ENCODE measurements at regions not wholly inside any gene's neighbourhood (a gene's known extent, or its start where the extent isn't known, plus 50 kb on each side); places are given as distances from the start of the nearest gene placed in this dataset.
"Not testable (repeated sequence)": the region's sequence is repeated elsewhere in the genome, so short reads cannot be mapped to it uniquely, and the experiment has no call there.

DNA sequence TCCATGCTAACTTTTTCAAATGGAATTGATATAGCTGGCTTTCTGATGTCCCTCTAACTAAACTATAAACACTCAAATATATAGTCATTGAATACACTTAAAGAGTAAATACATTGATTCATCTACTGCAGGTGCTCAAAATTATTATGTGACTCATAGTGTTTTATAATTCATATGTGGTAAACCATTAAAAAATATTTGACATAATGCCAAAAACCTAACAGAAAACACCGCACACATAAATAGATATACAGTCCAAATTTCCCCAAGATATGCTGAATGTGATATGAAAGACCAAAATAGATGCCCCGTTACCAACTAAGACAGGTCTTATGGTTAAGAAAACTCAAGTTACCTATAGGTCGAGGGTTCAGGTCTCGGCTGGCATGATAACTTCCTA, 171.7 kb upstream of the SEMA3E start:
- intact Hi-C loops (cut with micrococcal nuclease), result no loop called here
- no peak overlapping the region for H3K4me3 ChIP-seq (ENCODE audit: low read length)
- Mint-ChIP-seq H3K9me3 (peaks cover 0 to 7% (median 0%) of the 10 kb centered on the region in 11 donors), H3K4me3 (no peak overlapping the region), H3K36me3 (no peaks in the 10 kb centered on the region), H3K27ac (no peak overlapping the region), H3K27me3 (no peaks in the 10 kb centered on the region), H3K4me1 (no peaks in the 10 kb centered on the region)
- ATAC-seq (no peak), DNase-seq (no peak)
- H3K9me3 ChIP-seq (ENCODE audit: control insufficient read depth in 2 of 3, low read length in 3 of 3), result no peaks in the 10 kb centered on the region
- no peak overlapping the region for H3K27ac ChIP-seq (ENCODE audit: low read depth, low read length)
- CTCF ChIA-PET, result no interaction called here
- POLR2A ChIA-PET, result no interaction called here
- no peaks in the 10 kb centered on the region for H3K4me1 ChIP-seq (ENCODE audit: control insufficient read depth in 2 of 2, insufficient read depth in 2 of 2, low read length in 2 of 2)
- no peaks in the 10 kb centered on the region for H3K36me3 ChIP-seq (ENCODE audit: control insufficient read depth in 2 of 3, insufficient read depth in 3 of 3, low read length in 3 of 3)
- no peaks in the 10 kb centered on the region for H3K27me3 ChIP-seq (ENCODE audit: control insufficient read depth in 2 of 2, insufficient read depth in 2 of 2, low read length in 2 of 2)

DNA sequence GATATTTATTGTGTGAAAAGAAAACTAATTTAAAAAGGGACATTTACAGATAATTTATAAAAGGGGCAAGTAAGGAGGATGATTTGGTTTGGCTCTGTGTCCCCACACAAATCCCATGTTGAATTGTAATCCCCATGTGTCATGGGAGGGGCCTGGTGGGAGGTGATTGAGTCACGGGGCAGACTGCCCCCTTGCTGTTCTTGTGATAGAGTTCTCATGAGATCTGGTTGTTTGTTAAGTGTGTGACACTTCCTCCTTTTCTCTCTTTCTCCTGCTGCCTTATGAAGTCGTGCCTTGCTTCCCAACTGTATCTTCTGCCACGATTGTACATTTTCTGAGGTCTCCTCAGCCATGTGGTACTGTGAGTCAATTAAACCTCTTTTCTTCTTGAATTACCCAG, 171.0 kb upstream of the SEMA3E start:
- DNase-seq (no peak), ATAC-seq (no peak)
- POLR2A ChIA-PET, result no interaction called here
- Histone ChIP-seq H3K36me3 (ENCODE audit: control insufficient read depth in 2 of 3, insufficient read depth in 3 of 3, low read length in 3 of 3) (no peaks in the 10 kb centered on the region), H3K27me3 (ENCODE audit: control insufficient read depth in 2 of 2, insufficient read depth in 2 of 2, low read length in 2 of 2) (no peaks in the 10 kb centered on the region), H3K9me3 (ENCODE audit: control insufficient read depth in 2 of 3, low read length in 3 of 3) (no peaks in the 10 kb centered on the region), H3K27ac (ENCODE audit: low read depth, low read length) (no peak overlapping the region), H3K4me3 (ENCODE audit: low read length) (no peak overlapping the region), H3K4me1 (ENCODE audit: control insufficient read depth in 2 of 2, insufficient read depth in 2 of 2, low read length in 2 of 2) (no peaks in the 10 kb centered on the region)
- Mint-ChIP-seq H3K36me3 (no peaks in the 10 kb centered on the region), H3K9me3 (peaks cover 0 to 7% (median 0%) of the 10 kb centered on the region in 11 donors), H3K27me3 (no peaks in the 10 kb centered on the region), H3K4me3 (no peak overlapping the region), H3K4me1 (no peaks in the 10 kb centered on the region), H3K27ac (no peak overlapping the region)
- intact Hi-C loops (cut with micrococcal nuclease), result no loop called here
- CTCF ChIA-PET, result no interaction called here

DNA sequence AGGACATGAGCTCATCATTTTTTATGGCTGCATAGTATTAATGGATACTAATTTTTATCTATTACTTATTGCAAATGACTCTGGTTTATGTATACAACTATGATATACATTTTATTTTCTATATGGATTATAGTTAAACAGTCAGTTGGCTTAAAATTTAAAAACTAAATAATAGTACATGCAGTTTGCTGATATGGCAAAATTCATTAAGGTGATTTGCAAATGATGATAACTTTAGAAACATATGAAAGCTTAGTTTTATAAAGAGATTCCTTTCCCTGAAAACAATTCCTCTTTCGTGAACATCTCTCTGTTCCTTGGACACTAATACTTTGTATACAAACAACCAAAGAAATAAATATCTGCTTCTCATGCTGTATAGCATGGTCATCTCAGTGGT, 165.5 kb upstream of the SEMA3E start:
- H3K27me3 ChIP-seq (ENCODE audit: control insufficient read depth in 2 of 2, insufficient read depth in 2 of 2, low read length in 2 of 2), result no peaks in the 10 kb centered on the region
- ChIA-PET POLR2A (no interaction called here), CTCF (no interaction called here)
- DNase-seq, result no peak
- no peak overlapping the region for H3K27ac ChIP-seq (ENCODE audit: low read depth, low read length)
- Mint-ChIP-seq H3K4me1 (no peaks in the 10 kb centered on the region), H3K27me3 (no peaks in the 10 kb centered on the region), H3K4me3 (no peak overlapping the region), H3K9me3 (peaks cover 0 to 14% (median 4%) of the 10 kb centered on the region in 11 donors), H3K27ac (no peak overlapping the region), H3K36me3 (peaks cover 0 to 1% (median 0%) of the 10 kb centered on the region in 5 donors)
- no peak overlapping the region for H3K4me3 ChIP-seq (ENCODE audit: low read length)
- H3K36me3 ChIP-seq (ENCODE audit: control insufficient read depth in 2 of 3, insufficient read depth in 3 of 3, low read length in 3 of 3), result no peaks in the 10 kb centered on the region
- no peaks in the 10 kb centered on the region for H3K9me3 ChIP-seq (ENCODE audit: control insufficient read depth in 2 of 3, low read length in 3 of 3)
- intact Hi-C loops (cut with micrococcal nuclease), result no loop called here
- ATAC-seq, result no peak
- no peaks in the 10 kb centered on the region for H3K4me1 ChIP-seq (ENCODE audit: control insufficient read depth in 2 of 2, insufficient read depth in 2 of 2, low read length in 2 of 2)

DNA sequence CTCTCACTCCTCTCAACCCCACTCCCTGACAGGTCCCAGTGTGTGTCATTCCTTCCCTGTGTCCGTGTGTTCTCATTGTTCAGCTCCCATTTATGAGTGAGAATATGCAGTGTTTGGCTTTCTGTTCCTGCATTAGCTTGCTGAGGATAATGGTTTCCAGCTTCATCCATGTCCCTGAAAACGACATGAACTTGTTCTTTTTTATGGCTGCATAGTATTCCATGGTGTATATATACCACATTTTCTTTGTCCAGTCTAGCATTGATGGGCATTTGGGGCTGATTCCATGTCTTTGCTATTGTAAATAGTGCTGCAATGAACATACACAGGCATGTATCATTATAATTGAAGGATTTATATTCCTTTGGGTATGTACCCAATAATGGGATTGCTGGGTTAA, 163.6 kb upstream of the SEMA3E start:
- intact Hi-C loops (cut with micrococcal nuclease); ATAC-seq; POLR2A ChIA-PET; H3K27me3 ChIP-seq (ENCODE audit: control insufficient read depth in 2 of 2, insufficient read depth in 2 of 2, low read length in 2 of 2); DNase-seq; H3K4me3 Mint-ChIP-seq; H3K27ac ChIP-seq (ENCODE audit: low read depth, low read length); CTCF ChIA-PET; H3K4me3 ChIP-seq (ENCODE audit: low read length); H3K9me3 ChIP-seq (ENCODE audit: control insufficient read depth in 2 of 3, low read length in 3 of 3); H3K9me3 Mint-ChIP-seq; H3K36me3 ChIP-seq (ENCODE audit: control insufficient read depth in 2 of 3, insufficient read depth in 3 of 3, low read length in 3 of 3); H3K27ac Mint-ChIP-seq; H3K27me3 Mint-ChIP-seq; H3K36me3 Mint-ChIP-seq; H3K4me1 ChIP-seq (ENCODE audit: control insufficient read depth in 2 of 2, insufficient read depth in 2 of 2, low read length in 2 of 2); H3K4me1 Mint-ChIP-seq: not testable (repeated sequence)

DNA sequence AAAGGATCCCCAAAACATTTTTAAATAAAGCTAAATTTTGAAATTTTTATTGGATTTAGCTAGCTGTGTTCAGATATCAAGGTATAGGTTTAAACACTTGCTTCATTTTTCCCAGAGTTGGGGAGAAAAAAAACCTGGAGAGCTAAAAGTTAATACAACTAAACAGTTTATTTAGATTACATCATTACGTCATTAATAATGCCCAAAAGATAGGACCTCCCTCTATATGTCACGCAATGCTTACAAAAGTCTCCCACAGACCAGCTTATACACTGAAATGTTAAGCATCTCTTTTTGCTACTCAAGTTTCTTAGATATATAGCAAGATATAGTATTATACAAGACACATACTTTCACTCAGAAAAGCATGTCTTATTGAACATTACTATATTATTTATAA, 160.0 kb upstream of the SEMA3E start:
- no peaks in the 10 kb centered on the region for H3K36me3 ChIP-seq (ENCODE audit: control insufficient read depth in 2 of 3, insufficient read depth in 3 of 3, low read length in 3 of 3)
- Mint-ChIP-seq H3K36me3 (no peaks in the 10 kb centered on the region), H3K27me3 (no peaks in the 10 kb centered on the region), H3K4me3 (no peak overlapping the region), H3K27ac (no peak overlapping the region), H3K9me3 (peaks cover 0 to 10% (median 2%) of the 10 kb centered on the region in 11 donors), H3K4me1 (no peaks in the 10 kb centered on the region)
- DNase-seq (no peak), ATAC-seq (no peak)
- no peaks in the 10 kb centered on the region for H3K4me1 ChIP-seq (ENCODE audit: control insufficient read depth in 2 of 2, insufficient read depth in 2 of 2, low read length in 2 of 2)
- ChIA-PET POLR2A (no interaction called here), CTCF (no interaction called here)
- no peaks in the 10 kb centered on the region for H3K27me3 ChIP-seq (ENCODE audit: control insufficient read depth in 2 of 2, insufficient read depth in 2 of 2, low read length in 2 of 2)
- H3K27ac ChIP-seq (ENCODE audit: low read depth, low read length), result no peak overlapping the region
- H3K4me3 ChIP-seq (ENCODE audit: low read length), result no peak overlapping the region
- intact Hi-C loops (cut with micrococcal nuclease), result no loop called here
- H3K9me3 ChIP-seq (ENCODE audit: control insufficient read depth in 2 of 3, low read length in 3 of 3), result no peaks in the 10 kb centered on the region

DNA sequence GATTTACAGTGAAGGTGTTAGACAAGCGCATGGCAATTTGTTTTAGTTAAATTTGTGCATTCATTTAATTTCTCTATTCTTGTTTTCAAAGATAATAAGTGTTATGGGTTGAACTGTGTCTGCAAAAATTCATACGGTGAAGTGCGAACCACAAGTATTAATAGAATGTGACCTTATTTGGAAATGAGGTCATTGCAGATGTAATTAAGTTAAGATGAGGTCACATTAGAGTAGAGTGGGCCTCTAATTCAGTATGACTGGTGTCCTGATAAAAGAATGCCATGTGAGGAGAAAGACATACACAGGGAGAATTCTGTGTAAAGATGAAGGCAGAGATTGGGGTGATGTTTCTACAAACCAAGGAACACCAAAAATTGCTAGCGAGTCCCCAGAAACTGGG, 158.8 kb upstream of the SEMA3E start:
- CTCF ChIA-PET, result no interaction called here
- no peaks in the 10 kb centered on the region for H3K36me3 Mint-ChIP-seq
- Histone ChIP-seq H3K9me3 (ENCODE audit: control insufficient read depth in 2 of 3, low read length in 3 of 3) (no peaks in the 10 kb centered on the region), H3K27ac (ENCODE audit: low read depth, low read length) (no peak overlapping the region), H3K4me1 (ENCODE audit: control insufficient read depth in 2 of 2, insufficient read depth in 2 of 2, low read length in 2 of 2) (no peaks in the 10 kb centered on the region), H3K36me3 (ENCODE audit: control insufficient read depth in 2 of 3, insufficient read depth in 3 of 3, low read length in 3 of 3) (no peaks in the 10 kb centered on the region), H3K4me3 (ENCODE audit: low read length) (no peak overlapping the region), H3K27me3 (ENCODE audit: control insufficient read depth in 2 of 2, insufficient read depth in 2 of 2, low read length in 2 of 2) (no peaks in the 10 kb centered on the region)
- H3K27me3 Mint-ChIP-seq, result no peaks in the 10 kb centered on the region
- POLR2A ChIA-PET, result no interaction called here
- peaks cover 0 to 10% (median 0%) of the 10 kb centered on the region in 11 donors for H3K9me3 Mint-ChIP-seq
- DNase-seq (no peak), ATAC-seq (no peak)
- intact Hi-C loops (cut with micrococcal nuclease), result no loop called here
- no peak overlapping the region for H3K4me3 Mint-ChIP-seq
- H3K4me1 Mint-ChIP-seq, result no peaks in the 10 kb centered on the region
- H3K27ac Mint-ChIP-seq, result no peak overlapping the region

DNA sequence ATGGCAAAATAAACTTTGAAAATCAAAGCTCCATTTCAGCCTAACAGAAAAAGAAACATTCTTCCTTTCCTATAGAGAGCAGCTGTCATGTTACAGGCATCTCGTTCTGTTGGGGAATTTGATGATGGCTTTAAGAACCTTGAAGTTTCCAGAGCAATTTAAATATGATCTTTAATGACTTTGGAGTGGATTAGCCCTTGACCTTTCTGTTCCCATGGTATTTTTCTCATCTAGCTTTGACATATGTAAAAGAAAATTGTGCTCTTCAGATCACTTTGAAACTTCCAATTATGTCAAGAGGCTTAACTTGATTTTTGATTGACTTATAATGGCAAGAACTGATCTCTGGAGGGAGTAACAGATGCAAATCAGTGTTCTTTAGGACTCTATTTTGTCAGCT, 157.6 kb upstream of the SEMA3E start:
- POLR2A ChIA-PET, result no interaction called here
- no peaks in the 10 kb centered on the region for H3K27me3 Mint-ChIP-seq

More for the DNA sequence above, 157.6 kb upstream of the SEMA3E start:
- H3K36me3 ChIP-seq (ENCODE audit: control insufficient read depth in 2 of 3, insufficient read depth in 3 of 3, low read length in 3 of 3), result no peaks in the 10 kb centered on the region
- ATAC-seq (no peak), DNase-seq (no peak)
- H3K27ac Mint-ChIP-seq, result no peak overlapping the region
- no peaks in the 10 kb centered on the region for H3K9me3 ChIP-seq (ENCODE audit: control insufficient read depth in 2 of 3, low read length in 3 of 3)
- no peaks in the 10 kb centered on the region for H3K4me1 Mint-ChIP-seq
- H3K4me3 ChIP-seq (ENCODE audit: low read length), result no peak overlapping the region
- no peaks in the 10 kb centered on the region for H3K27me3 ChIP-seq (ENCODE audit: control insufficient read depth in 2 of 2, insufficient read depth in 2 of 2, low read length in 2 of 2)
- intact Hi-C loops (cut with micrococcal nuclease), result no loop called here
- H3K4me1 ChIP-seq (ENCODE audit: control insufficient read depth in 2 of 2, insufficient read depth in 2 of 2, low read length in 2 of 2), result no peaks in the 10 kb centered on the region
- peaks cover 0 to 8% (median 2%) of the 10 kb centered on the region in 11 donors for H3K9me3 Mint-ChIP-seq
- H3K27ac ChIP-seq (ENCODE audit: low read depth, low read length), result no peak overlapping the region
- H3K36me3 Mint-ChIP-seq, result no peaks in the 10 kb centered on the region
- no peak overlapping the region for H3K4me3 Mint-ChIP-seq
- CTCF ChIA-PET, result no interaction called here

All from naive thymus-derived CD4-positive, alpha-beta T cell (primary cell).